ENCODE measurements at regions not wholly inside any gene's neighbourhood (a gene's known extent, or its start where the extent isn't known, plus 50 kb on each side); places are given as distances from the start of the nearest gene placed in this dataset.

GRCh38 chr4:128558896-128559679, 250.4 kb upstream of the JADE1 start:
- H3K27me3 ChIP-seq (replicated peaks in 1 of 4; ENCODE audit: control extremely low read depth in 1 of 4, control insufficient read depth in 3 of 4, insufficient read depth in 4 of 4, low read length in 3 of 4) = peaks cover 0 to 2% (median under 1%) of the 10 kb centered on the region in 4 experiments
- no peaks in the 10 kb centered on the region for H3K79me2 ChIP-seq (ENCODE audit: control insufficient read depth, insufficient read depth, low read length)
- TF ChIP-seq CTCF (IDR thresholded peaks at IDR 0.05) = no peak
- no peak for TF ChIP-seq EZH2 (IDR thresholded peaks at IDR 0.05; ENCODE audit: borderline replicate concordance, insufficient read depth, low read depth, low read length, poor library complexity, severe bottlenecking)
- Mint-ChIP-seq H3K27ac (no peak overlapping the region), H3K4me1 (peaks cover under 1% of the 10 kb centered on the region), H3K9me3 (ENCODE audit: insufficient read depth) (no peaks in the 10 kb centered on the region), H3K4me3 (no peak overlapping the region), H3K27me3 (peaks cover 15% of the 10 kb centered on the region)
- no peak overlapping the region for H3K27ac ChIP-seq (ENCODE audit: low read length in 2 of 2)
- H3K4me2 ChIP-seq (replicated peaks; ENCODE audit: low read depth, low read length, poor library complexity, severe bottlenecking) = no peak overlapping the region
- WGBS (ENCODE audit: insufficient coverage) = 100% methylated on average over 1 of the region's 8 CpGs
- no peak for ATAC-seq (ENCODE audit: low read depth)
- H3K36me3 ChIP-seq (replicated peaks in 1 of 2; ENCODE audit: control extremely low read depth in 1 of 2, control insufficient read depth in 1 of 2, extremely low read depth in 1 of 2, insufficient read depth in 2 of 2, low read length in 1 of 2) = no peaks in the 10 kb centered on the region
- no peak overlapping the region for H3K9ac ChIP-seq (ENCODE audit: low read length)
- no peak overlapping the region for H2AFZ ChIP-seq (ENCODE audit: insufficient read depth, low read depth, low read length, poor library complexity, severe bottlenecking)
- no peak for DNase-seq
- H3K4me1 ChIP-seq (ENCODE audit: control insufficient read depth in 2 of 2, insufficient read depth in 2 of 2, low read length in 2 of 2) = peaks cover under 1 to 2% of the 10 kb centered on the region in 2 donors
- POLR2A ChIA-PET = no interaction called here
- intact Hi-C loops (cut with micrococcal nuclease) = no loop called here
- H3K9me3 ChIP-seq (ENCODE audit: control extremely low read depth in 1 of 3, control insufficient read depth in 2 of 3, insufficient read depth in 1 of 3, low read length in 2 of 3) = no peaks in the 10 kb centered on the region
- H3K4me3 ChIP-seq (ENCODE audit: control extremely low read depth in 1 of 5, extremely low read depth in 1 of 5, insufficient read depth in 1 of 5, low read depth in 2 of 5, low read length in 4 of 5) = no peak overlapping the region
- no peaks in the 10 kb centered on the region for H4K20me1 ChIP-seq (ENCODE audit: control insufficient read depth, insufficient read depth, low read length, poor library complexity, severe bottlenecking)
- CTCF ChIA-PET = no interaction called here

- Mint-ChIP-seq H3K27me3 (peaks cover 28% of the 10 kb centered on the region), H3K4me1 (peaks cover 15% of the 10 kb centered on the region), H3K9me3 (ENCODE audit: insufficient read depth) (no peaks in the 10 kb centered on the region), H3K4me3 (no peak overlapping the region), H3K27ac (no peak overlapping the region)
- H3K27ac ChIP-seq (ENCODE audit: low read length in 2 of 2) = no peak overlapping the region
- H3K9me3 ChIP-seq (ENCODE audit: control extremely low read depth in 1 of 3, control insufficient read depth in 2 of 3, insufficient read depth in 1 of 3, low read length in 2 of 3) = no peaks in the 10 kb centered on the region
- intact Hi-C loops (cut with micrococcal nuclease) = no loop called here
- H3K9ac ChIP-seq (ENCODE audit: low read length) = no peak overlapping the region
- WGBS (ENCODE audit: insufficient coverage) = 85% methylated on average over 2 of the region's 3 CpGs
- ATAC-seq (ENCODE audit: low read depth) = no peak
- H3K36me3 ChIP-seq (replicated peaks in 1 of 2; ENCODE audit: control extremely low read depth in 1 of 2, control insufficient read depth in 1 of 2, extremely low read depth in 1 of 2, insufficient read depth in 2 of 2, low read length in 1 of 2) = no peaks in the 10 kb centered on the region
- no peak overlapping the region for H3K4me3 ChIP-seq (ENCODE audit: control extremely low read depth in 1 of 5, extremely low read depth in 1 of 5, insufficient read depth in 1 of 5, low read depth in 2 of 5, low read length in 4 of 5)
- H4K20me1 ChIP-seq (ENCODE audit: control insufficient read depth, insufficient read depth, low read length, poor library complexity, severe bottlenecking) = no peaks in the 10 kb centered on the region
- peaks cover 0 to 8% (median 3%) of the 10 kb centered on the region in 4 experiments for H3K27me3 ChIP-seq (replicated peaks in 1 of 4; ENCODE audit: control extremely low read depth in 1 of 4, control insufficient read depth in 3 of 4, insufficient read depth in 4 of 4, low read length in 3 of 4)
- H2AFZ ChIP-seq (ENCODE audit: insufficient read depth, low read depth, low read length, poor library complexity, severe bottlenecking) = no peak overlapping the region
- ChIA-PET CTCF (no interaction called here), POLR2A (no interaction called here)
- H3K79me2 ChIP-seq (ENCODE audit: control insufficient read depth, insufficient read depth, low read length) = no peaks in the 10 kb centered on the region
- no peak for DNase-seq
- no peak overlapping the region for H3K4me2 ChIP-seq (replicated peaks; ENCODE audit: low read depth, low read length, poor library complexity, severe bottlenecking)
- peaks cover 6 to 8% of the 10 kb centered on the region in 2 donors for H3K4me1 ChIP-seq (ENCODE audit: control insufficient read depth in 2 of 2, insufficient read depth in 2 of 2, low read length in 2 of 2)
- no peak for TF ChIP-seq EZH2 (IDR thresholded peaks at IDR 0.05; ENCODE audit: borderline replicate concordance, insufficient read depth, low read depth, low read length, poor library complexity, severe bottlenecking)
- TF ChIP-seq CTCF (IDR thresholded peaks at IDR 0.05) = no peak
These were observed 252.7 kb upstream of the JADE1 start for GRCh38 chr4:128556756-128557155.
